ENCODE measurements at regions not wholly inside any gene's neighbourhood (a gene's known extent, or its start where the extent isn't known, plus 50 kb on each side); places are given as distances from the start of the nearest gene placed in this dataset.

GRCh38 chr20:6622041-6622440 lies 145.4 kb upstream of the BMP2 start:
- no peaks in the 10 kb centered on the region for H3K4me1 Mint-ChIP-seq (ENCODE audit: low read depth)
- ATAC-seq (ENCODE audit: poor library complexity) (no peak), DNase-seq (no peak)
- POLR2A ChIA-PET, result no interaction called here
- Histone ChIP-seq H3K27ac (ENCODE audit: low read depth in 1 of 2, low read length in 2 of 2) (no peak overlapping the region), H3K4me3 (ENCODE audit: low read length) (no peak overlapping the region), H3K27me3 (ENCODE audit: control insufficient read depth in 1 of 2, insufficient read depth in 2 of 2, low read length in 2 of 2) (no peaks in the 10 kb centered on the region), H3K9me3 (ENCODE audit: control insufficient read depth in 1 of 2, insufficient read depth in 1 of 2, low read length in 2 of 2) (no peaks in the 10 kb centered on the region), H3K4me1 (ENCODE audit: insufficient read depth, low read length) (no peaks in the 10 kb centered on the region), H3K36me3 (ENCODE audit: insufficient read depth, low read length) (no peaks in the 10 kb centered on the region)
- no peak for TF ChIP-seq CTCF (IDR thresholded peaks at IDR 0.05)
- no peaks in the 10 kb centered on the region for H3K27me3 Mint-ChIP-seq
- H3K4me3 Mint-ChIP-seq, result no peak overlapping the region
- no peaks in the 10 kb centered on the region for H3K36me3 Mint-ChIP-seq (ENCODE audit: low read depth)
- CTCF ChIA-PET, result no interaction called here
- peaks cover 6% of the 10 kb centered on the region for H3K9me3 Mint-ChIP-seq
- intact Hi-C loops (cut with DNase I, micrococcal nuclease), result no loop called here
- H3K27ac Mint-ChIP-seq, result no peak overlapping the region

- Mint-ChIP-seq H3K4me1 (ENCODE audit: low read depth) (no peaks in the 10 kb centered on the region), H3K36me3 (ENCODE audit: low read depth) (no peaks in the 10 kb centered on the region), H3K9me3 (peaks cover 2% of the 10 kb centered on the region), H3K4me3 (no peak overlapping the region), H3K27me3 (no peaks in the 10 kb centered on the region), H3K27ac (no peak overlapping the region)
- H3K36me3 ChIP-seq (ENCODE audit: insufficient read depth, low read length), result no peaks in the 10 kb centered on the region
- H3K27me3 ChIP-seq (ENCODE audit: control insufficient read depth in 1 of 2, insufficient read depth in 2 of 2, low read length in 2 of 2), result no peaks in the 10 kb centered on the region
- ChIA-PET CTCF (no interaction called here), POLR2A (no interaction called here)
- H3K9me3 ChIP-seq (ENCODE audit: control insufficient read depth in 1 of 2, insufficient read depth in 1 of 2, low read length in 2 of 2), result no peaks in the 10 kb centered on the region
- H3K4me1 ChIP-seq (ENCODE audit: insufficient read depth, low read length), result no peaks in the 10 kb centered on the region
- no peak overlapping the region for H3K27ac ChIP-seq (ENCODE audit: low read depth in 1 of 2, low read length in 2 of 2)
- no peak overlapping the region for H3K4me3 ChIP-seq (ENCODE audit: low read length)
- DNase-seq (no peak), ATAC-seq (ENCODE audit: poor library complexity) (no peak)
- no peak for TF ChIP-seq CTCF (IDR thresholded peaks at IDR 0.05)
- intact Hi-C loops (cut with DNase I, micrococcal nuclease), result no loop called here
Observed at GRCh38 chr20:6618051-6618450, 149.4 kb upstream of the BMP2 start.

- no peak for DNase-seq
- no peaks in the 10 kb centered on the region for H3K27me3 ChIP-seq (ENCODE audit: control insufficient read depth in 1 of 2, insufficient read depth in 2 of 2, low read length in 2 of 2)
- H3K9me3 Mint-ChIP-seq, result peaks cover 4% of the 10 kb centered on the region
- intact Hi-C loops (cut with DNase I, micrococcal nuclease), result no loop called here
- no peak overlapping the region for H3K27ac ChIP-seq (ENCODE audit: low read depth in 1 of 2, low read length in 2 of 2)
- CTCF ChIA-PET, result no interaction called here
- H3K4me1 ChIP-seq (ENCODE audit: insufficient read depth, low read length), result no peaks in the 10 kb centered on the region
- no peak overlapping the region for H3K27ac Mint-ChIP-seq
- H3K4me3 ChIP-seq (ENCODE audit: low read length), result no peak overlapping the region
- no peaks in the 10 kb centered on the region for H3K36me3 ChIP-seq (ENCODE audit: insufficient read depth, low read length)
- ATAC-seq (ENCODE audit: poor library complexity), result no peak
- no peaks in the 10 kb centered on the region for H3K36me3 Mint-ChIP-seq (ENCODE audit: low read depth)
- POLR2A ChIA-PET, result no interaction called here
- no peaks in the 10 kb centered on the region for H3K4me1 Mint-ChIP-seq (ENCODE audit: low read depth)
- H3K4me3 Mint-ChIP-seq, result no peak overlapping the region
- TF ChIP-seq CTCF (IDR thresholded peaks at IDR 0.05), result no peak
- H3K9me3 ChIP-seq (ENCODE audit: control insufficient read depth in 1 of 2, insufficient read depth in 1 of 2, low read length in 2 of 2), result peaks cover 0 to under 1% of the 10 kb centered on the region in 2 experiments
- no peaks in the 10 kb centered on the region for H3K27me3 Mint-ChIP-seq
Observed at GRCh38 chr20:6616421-6616820, 151.1 kb upstream of the BMP2 start.
